ENCODE measurements at regions not wholly inside any gene's neighbourhood (a gene's known extent, or its start where the extent isn't known, plus 50 kb on each side); places are given as distances from the start of the nearest gene placed in this dataset.

DNA sequence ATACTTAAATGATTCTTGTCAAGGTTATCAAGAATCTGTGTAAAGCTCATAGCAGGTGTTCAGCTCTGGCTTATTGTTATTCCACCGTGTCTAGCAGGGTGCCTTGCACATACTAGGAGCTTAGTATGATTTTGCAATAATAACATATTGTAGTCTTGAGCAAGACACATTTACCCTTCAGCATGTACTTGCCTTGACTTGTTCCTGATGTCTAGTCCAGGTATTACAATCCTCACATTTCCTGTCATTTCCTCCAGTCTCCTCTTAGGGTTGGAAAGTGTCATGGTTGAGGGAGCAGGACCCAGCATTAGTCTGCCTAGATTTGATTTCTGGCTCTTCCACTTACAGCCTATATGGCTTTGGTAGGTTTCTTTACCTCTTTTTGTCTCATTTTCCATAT lies 246.1 kb downstream of the RAD51AP2 start:
- H3K27me3 Mint-ChIP-seq (ENCODE audit: unreplicated experiment), result no peaks in the 10 kb centered on the region
- no peaks in the 10 kb centered on the region for H3K4me1 Mint-ChIP-seq (ENCODE audit: unreplicated experiment)
- DNase-seq (ENCODE audit: extremely low spot score, unreplicated experiment), result no peak
- no peak overlapping the region for H3K4me3 Mint-ChIP-seq (ENCODE audit: unreplicated experiment)
- TF ChIP-seq CTCF (IDR thresholded peaks at IDR 0.05), result no peak
- H3K27ac Mint-ChIP-seq (ENCODE audit: unreplicated experiment), result no peak overlapping the region
- H3K36me3 Mint-ChIP-seq (ENCODE audit: unreplicated experiment), result no peaks in the 10 kb centered on the region
- peaks cover 12% of the 10 kb centered on the region for H3K9me3 Mint-ChIP-seq (ENCODE audit: unreplicated experiment)

GRCh38 chr2:17271416-17271815 lies 246.8 kb downstream of the RAD51AP2 start:
- no peak overlapping the region for H3K27ac Mint-ChIP-seq (ENCODE audit: unreplicated experiment)
- TF ChIP-seq CTCF (IDR thresholded peaks at IDR 0.05), result no peak
- H3K4me3 Mint-ChIP-seq (ENCODE audit: unreplicated experiment), result no peak overlapping the region
- no peaks in the 10 kb centered on the region for H3K36me3 Mint-ChIP-seq (ENCODE audit: unreplicated experiment)
- H3K27me3 Mint-ChIP-seq (ENCODE audit: unreplicated experiment), result no peaks in the 10 kb centered on the region
- H3K9me3 Mint-ChIP-seq (ENCODE audit: unreplicated experiment), result peaks cover 9% of the 10 kb centered on the region
- H3K4me1 Mint-ChIP-seq (ENCODE audit: unreplicated experiment), result no peaks in the 10 kb centered on the region
- no peak for DNase-seq (ENCODE audit: extremely low spot score, unreplicated experiment)

DNA sequence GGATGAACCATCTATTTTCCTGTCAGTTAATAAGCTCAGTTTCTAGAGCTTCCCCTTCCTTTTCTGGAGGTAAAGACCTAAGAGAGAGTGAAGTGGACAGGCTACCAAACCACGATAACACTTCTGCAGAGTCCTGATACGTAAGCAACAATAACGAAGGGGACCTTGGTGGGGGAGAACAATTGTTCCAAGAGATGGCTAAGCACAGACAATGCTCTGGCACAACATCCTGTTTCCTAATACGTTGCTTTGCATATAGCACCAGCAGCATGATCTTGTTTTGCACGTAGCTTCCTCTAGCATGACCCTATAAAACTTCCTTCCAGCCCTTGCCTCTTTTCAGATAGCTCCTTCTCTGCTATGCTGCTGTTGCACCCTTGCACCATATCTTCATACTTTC lies 247.3 kb downstream of the RAD51AP2 start:
- Mint-ChIP-seq H3K27me3 (ENCODE audit: unreplicated experiment) (no peaks in the 10 kb centered on the region), H3K4me1 (ENCODE audit: unreplicated experiment) (no peaks in the 10 kb centered on the region), H3K27ac (ENCODE audit: unreplicated experiment) (no peak overlapping the region), H3K9me3 (ENCODE audit: unreplicated experiment) (peaks cover 5% of the 10 kb centered on the region), H3K36me3 (ENCODE audit: unreplicated experiment) (no peaks in the 10 kb centered on the region), H3K4me3 (ENCODE audit: unreplicated experiment) (no peak overlapping the region)
- DNase-seq (ENCODE audit: extremely low spot score, unreplicated experiment), result no peak
- TF ChIP-seq CTCF (IDR thresholded peaks at IDR 0.05), result no peak

GRCh38 chr2:17263570-17263968 lies 254.7 kb downstream of the RAD51AP2 start:
- Mint-ChIP-seq H3K36me3 (ENCODE audit: unreplicated experiment) (no peaks in the 10 kb centered on the region), H3K4me3 (ENCODE audit: unreplicated experiment) (no peak overlapping the region), H3K27ac (ENCODE audit: unreplicated experiment) (no peak overlapping the region), H3K4me1 (ENCODE audit: unreplicated experiment) (no peaks in the 10 kb centered on the region), H3K27me3 (ENCODE audit: unreplicated experiment) (no peaks in the 10 kb centered on the region), H3K9me3 (ENCODE audit: unreplicated experiment) (no peaks in the 10 kb centered on the region)
- TF ChIP-seq CTCF (IDR thresholded peaks at IDR 0.05), result no peak
- DNase-seq (ENCODE audit: extremely low spot score, unreplicated experiment), result no peak

- H3K9me3 Mint-ChIP-seq (ENCODE audit: unreplicated experiment), result no peaks in the 10 kb centered on the region
- H3K36me3 Mint-ChIP-seq (ENCODE audit: unreplicated experiment), result no peaks in the 10 kb centered on the region
- no peak for DNase-seq (ENCODE audit: extremely low spot score, unreplicated experiment)
- no peak overlapping the region for H3K4me3 Mint-ChIP-seq (ENCODE audit: unreplicated experiment)
- H3K27ac Mint-ChIP-seq (ENCODE audit: unreplicated experiment), result no peak overlapping the region
- TF ChIP-seq CTCF (IDR thresholded peaks at IDR 0.05), result no peak
- H3K4me1 Mint-ChIP-seq (ENCODE audit: unreplicated experiment), result no peaks in the 10 kb centered on the region
- H3K27me3 Mint-ChIP-seq (ENCODE audit: unreplicated experiment), result no peaks in the 10 kb centered on the region
Measured at GRCh38 chr2:17262854-17263569, 255.2 kb downstream of the RAD51AP2 start.

Data from osteocyte (in vitro differentiated cells).